Kasumi-1 (cell line): ENCODE measurements at regions not wholly inside any gene's neighbourhood (a gene's known extent, or its start where the extent isn't known, plus 50 kb on each side); places are given as distances from the start of the nearest gene placed in this dataset.

Experiments used
- DNase-seq, 2 experiments: peaks; one replicate each; lab custom pipeline; 2025; lab: John Stamatoyannopoulos, UW

DNA sequence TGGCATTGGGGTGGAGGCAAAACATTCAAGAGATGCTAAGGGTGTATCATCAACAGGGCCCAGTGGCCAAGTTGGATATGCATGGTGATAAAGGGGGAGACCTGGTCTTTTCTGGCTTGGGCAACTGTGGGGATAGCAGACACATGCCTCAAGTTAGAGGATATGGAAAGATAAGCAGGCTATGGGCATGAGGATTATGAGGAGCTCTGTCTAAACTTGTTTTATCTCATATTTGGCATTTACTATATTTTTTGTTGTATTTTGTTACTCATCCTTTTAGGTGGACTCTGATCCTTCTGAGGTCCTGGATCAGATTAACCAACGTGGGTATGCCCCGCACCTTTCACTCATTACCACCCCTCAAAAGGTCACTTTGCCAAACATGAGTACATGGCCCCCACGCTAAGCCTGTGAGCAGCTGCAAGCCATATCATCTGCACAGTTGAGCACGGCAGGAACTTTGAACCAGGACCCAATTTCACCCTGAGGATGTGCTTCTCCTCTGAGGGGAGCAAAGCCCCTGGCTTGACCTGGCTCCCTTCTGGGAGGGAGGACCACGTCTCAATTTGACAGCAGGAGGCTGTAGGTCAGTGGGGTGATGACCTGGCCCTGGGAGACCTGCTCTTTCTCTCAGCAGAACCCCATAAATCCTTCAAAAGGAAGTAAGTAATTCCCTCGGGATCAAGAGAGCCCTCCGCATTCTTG, 71.1 kb upstream of the CD180 start:
- no peak for DNase-seq

DNA sequence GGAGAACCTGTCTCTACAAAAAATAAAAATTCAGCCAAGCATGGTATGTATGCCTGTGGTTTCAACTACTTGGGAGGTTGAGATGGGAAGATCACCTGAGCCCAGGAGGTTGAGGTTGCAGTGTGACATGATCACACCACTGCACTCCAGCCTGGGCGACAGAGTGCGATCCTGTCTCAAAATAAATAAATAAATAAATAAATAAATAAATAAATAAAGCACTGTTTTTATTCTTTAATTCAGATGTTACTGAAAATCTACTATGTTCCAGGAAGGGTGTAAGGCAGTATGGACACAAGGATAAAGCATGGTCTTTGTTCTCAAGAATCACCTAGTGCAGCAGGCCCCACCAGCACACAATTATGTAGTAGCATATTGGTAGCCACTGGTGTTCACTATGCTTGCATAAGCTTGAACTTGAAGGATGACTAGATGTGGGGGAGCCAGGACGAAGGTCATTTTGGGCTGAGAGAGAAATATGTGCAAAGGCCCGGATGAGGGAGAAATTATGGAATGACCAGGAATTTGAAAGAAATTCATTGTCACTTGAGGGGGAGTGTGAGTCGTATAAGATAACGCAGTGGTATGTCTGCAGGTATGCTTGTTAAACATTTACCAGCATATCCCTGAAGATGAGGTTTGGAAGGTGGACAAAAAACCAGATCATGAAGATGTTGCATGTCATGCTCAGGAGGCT, 70.2 kb upstream of the CD180 start:
- DNase-seq, result no peak

DNA sequence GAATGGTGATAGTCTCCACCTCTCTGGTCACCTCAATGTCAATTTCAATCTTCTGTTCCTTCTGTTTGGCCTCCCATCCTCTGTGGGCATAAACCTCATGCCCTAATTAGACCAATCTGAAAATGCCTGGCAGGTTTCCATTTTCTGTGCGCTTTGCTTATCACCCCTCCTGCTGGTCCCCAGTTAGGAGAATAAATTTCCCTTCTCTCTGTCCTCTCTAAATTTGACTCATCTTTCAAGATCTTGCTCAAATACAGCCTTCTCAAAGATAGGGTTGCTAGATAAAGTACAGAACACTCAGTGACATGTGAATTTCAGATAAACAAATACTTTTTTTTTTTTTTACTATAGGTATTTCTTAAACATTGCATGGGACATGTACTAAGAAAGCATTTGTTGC, 69.4 kb upstream of the CD180 start:
- no peak for DNase-seq

DNA sequence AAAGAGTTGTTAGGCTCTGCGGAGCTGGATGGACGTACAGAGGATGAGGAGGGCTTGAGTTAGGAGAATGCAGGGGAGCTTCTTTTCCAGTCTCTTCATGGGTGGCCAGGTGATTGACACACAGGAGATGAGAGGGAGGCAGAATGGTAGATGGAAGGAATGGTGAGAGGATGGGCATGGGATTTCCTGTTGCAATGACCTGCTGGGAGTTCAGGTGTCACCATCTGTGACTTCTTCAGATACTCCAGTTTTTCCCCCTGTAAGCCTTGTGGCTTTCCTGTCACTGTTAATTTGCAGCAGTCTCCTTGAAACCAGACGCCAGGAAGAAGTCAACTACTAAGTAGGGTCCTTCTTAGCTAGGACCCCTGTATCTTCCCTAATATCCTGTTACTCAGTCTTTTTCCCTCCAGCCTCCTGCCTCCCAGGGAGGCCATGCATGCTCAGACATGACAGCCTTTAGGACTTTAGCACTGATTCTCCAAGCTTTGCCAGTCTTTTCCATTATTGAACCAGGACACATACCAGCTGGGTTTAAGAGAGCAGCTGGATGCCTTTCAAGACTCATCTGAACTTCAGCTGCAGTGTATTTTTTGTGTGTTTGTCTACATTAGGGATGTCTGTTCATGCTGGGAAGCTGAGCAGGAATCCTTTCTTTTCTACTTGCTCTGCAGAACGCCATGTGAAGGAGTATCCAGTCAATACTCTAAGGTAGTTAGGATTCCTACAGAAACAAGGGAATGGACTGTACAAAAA, 67.2 kb upstream of the CD180 start:
- no peak for DNase-seq

DNA sequence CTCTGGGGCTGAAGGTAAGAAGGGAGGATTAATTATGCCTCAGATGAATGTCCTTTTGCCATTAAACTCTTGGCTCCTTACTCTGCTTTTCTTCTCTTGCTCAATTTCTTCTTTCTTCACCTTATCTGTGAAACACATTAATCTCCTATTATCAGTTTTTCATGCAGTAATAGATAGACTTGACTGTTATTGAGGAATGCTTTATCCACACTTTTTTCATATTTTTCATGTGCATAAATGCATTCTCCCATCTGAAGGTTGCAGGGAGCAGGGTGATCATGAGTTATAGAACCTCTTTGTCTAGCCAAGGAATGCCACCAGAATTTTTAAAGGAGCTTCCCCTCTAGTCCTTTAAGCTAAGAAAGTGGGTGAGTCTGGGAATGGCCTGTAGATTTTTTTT, 66.4 kb upstream of the CD180 start:
- no peak for DNase-seq

DNA sequence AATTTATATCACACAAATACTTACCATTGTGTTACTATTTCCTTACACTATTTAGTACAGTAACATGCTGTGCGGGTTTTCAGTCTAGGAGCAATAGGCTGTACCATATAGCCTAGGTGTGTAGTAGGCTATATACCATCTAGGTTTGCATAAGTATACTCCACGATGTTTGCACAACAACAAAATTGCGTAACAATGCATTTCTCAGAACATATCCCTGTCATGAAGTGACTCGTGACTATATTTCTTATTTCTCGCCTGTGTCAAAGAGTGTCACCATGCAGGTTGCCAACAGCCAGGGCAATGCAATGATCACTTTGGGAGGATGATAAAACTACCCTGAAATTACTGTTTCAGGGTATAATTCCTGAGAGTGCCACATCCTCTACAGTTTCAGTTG, 65.6 kb upstream of the CD180 start:
- no peak for DNase-seq

DNA sequence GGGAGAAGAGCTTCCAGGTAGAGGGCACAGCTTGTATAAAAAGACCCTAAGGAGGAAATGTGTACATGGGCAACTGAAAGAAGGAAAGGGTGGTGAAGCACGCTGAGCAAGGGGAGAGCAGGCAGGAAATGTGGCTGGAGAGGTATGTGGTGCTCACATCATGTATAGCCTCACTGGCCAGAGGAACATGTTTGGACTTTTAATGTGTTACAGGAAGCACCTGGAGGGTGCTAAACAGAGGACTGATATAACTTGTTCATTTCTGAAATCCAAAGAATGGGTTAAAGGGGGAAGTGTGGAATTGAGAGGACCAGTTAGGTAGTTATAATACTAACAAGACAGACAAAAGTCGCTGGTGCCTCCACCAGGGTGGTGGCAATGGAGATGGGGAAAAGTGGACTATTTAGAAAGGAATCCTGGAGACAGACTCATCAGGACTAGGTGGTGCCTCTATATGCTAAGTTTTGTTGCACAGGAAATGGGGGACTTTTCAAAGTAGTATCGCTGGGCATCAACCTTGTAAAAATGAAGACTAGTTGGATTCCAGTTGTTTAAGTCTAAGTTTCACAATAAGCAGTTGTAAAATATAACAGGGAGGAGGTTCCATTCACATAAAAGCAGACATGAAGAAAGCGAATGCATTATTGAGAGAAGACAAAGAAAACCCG, 63.1 kb upstream of the CD180 start:
- DNase-seq, result no peak

DNA sequence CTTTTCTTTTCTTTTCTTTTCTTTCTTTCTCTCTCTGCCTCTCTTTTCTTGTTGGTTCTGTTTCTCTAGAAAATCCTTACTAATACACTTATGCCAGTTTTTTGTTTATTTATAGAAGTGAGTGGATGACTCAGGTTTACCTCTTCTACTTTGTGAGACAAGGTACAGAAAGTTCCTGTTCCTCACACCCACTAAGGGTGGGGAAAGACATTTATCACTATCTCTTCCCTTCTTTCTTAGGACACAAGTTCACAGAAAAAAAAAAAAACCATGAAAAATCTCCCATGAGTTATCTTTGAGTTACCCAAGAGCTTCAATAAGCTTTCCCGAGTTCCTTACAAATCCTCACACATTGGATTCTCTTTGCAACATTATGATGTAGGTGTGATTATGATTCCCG, 60.9 kb upstream of the CD180 start:
- DNase-seq, result no peak

DNA sequence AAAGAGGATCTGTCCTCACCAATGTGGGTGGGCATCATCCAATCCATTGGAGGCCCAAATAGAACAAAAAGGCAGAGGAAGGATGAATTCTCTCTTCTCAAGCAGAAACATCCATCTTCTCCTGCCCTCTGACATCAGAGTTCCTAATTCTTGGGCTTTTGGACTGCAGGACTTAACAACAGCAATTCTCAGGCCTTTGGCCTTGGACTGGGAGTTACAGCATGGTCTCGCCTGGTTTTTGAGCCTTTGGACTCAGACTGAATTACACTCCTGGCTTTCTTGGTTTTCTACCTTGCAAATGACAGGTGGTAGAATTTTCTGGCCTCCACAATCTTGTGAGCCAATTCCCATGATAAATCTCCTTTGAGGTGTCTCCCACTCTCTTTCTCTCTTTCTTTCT, 60.5 kb upstream of the CD180 start:
- no peak for DNase-seq

DNA sequence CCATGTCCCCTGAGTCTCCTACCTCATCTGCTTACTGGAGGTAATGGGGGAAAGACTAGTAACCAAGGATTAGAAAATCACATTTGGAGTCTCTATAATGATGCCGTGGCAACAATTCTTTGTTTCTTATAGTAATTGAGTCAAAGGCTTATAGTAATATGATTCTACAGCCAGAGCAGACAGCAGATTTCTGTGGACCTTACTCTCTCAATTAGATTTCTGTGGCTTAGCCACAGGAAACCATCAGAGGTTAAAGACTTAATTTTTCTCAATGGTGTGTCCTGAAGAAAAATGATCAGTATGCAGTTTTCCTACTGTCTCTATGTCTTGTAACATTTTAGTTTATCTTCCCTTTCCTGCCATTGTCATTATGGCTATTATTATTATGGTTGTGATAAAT, 59.3 kb upstream of the CD180 start:
- DNase-seq, result no peak

DNA sequence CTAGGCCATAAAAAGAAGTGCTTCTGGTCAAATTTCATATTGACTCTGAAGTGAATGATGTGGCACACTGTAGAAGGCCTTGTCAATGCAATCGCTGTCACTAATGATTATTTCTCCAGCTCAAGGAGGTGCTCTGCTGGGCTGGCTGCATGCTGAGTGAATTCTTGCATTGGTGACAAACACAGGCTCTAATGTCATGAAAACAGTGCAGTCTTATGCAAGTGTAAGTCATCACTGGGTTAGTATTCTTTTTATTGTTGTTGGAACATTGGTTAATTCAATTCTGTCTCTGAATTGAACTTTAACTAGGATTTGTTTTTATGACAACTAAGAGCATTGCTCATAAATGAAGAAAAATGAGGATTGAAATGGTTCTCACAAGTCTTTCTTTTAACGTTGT, 57.3 kb upstream of the CD180 start:
- DNase-seq, result no peak

DNA sequence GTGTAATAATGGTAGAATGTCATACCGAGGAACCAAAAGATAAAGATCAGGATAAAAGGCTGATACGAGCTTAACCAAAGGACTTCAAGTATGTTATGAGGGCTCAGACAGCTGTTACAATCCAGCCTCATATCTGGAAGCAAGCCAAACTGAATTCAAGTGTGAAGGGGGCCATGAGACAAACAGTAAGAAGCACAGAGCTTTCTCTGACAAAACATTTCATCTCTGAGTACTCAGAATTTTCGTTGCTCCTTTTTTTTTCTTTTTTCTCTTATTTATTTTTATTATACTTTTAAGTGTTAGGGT, 52.9 kb upstream of the CD180 start:
- DNase-seq, result no peak

DNA sequence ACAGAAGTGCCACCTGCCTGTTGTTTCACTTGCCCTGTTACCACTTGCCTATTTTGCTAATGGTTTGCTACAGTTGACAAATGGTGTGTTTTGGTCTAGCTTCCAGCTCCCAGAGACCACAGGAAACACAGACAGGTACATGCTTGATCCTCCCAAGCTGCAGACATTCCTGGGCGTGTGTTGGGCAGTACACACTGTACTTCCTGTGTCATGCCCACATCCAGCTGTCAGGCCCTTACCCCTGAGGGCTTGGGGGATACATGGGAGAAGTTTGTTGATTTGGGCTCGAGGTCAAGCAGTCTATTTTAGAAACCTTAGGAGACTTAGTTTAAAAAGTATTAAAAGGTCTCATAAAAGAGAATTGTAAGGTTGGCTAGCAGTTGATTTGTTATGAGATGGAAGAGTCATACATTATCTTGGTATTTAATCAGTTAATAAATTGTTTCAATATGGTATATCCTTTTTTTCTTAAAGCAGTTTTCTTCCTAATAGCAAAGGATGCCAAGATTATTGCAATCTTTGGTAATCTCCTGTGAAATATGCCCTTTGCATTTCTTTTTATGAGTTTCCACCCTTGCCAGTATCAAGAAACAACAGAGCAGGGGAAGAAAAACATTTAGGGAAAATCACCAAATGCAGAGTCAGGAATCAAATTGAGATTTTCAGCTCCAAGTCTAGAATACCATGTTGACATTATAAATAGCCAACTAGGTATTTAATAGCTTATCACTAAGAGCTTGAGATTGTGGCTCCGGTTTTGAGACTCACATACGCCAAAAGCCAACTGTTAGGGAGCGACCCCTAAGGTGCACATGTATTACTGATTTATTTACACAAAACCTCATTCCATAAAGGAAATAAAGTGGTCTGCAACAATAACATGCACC, 52.3 kb upstream of the CD180 start:
- DNase-seq, result no peak

DNA sequence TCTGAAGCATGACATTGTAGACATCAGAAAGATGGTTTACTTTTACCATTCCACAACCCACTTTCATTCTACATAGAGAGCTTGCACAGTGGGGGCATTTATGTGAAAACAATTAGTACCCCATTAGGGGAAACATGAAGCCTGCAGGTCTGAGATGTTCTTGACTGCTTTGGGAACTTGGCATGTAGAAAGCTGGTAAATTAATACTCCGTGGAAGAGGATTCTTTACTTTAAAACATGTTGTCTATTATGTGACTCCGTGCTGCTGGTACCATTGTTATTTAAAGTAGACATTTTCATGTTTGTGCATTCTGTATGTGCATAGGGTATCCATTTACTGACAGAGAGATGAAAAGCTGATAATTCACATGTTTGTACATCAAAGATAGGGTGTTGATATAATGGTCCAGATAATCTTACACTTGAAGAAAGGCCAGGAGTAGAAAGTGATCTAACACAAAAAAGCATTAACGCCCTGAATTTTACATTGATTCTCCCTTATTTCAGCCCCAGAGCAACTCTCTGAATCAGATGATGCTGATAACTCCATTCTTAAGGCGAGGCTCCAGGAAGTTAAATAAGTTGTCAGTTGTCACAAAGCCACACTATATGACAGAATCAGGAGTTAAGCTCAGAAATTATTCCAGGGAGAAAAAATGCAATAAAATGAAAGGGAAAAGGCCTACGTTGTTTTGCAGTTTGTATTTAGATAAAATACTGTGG, 50.1 kb upstream of the CD180 start:
- no peak for DNase-seq
